OCI-LY1 (cell line): ENCODE measurements at regions not wholly inside any gene's neighbourhood (a gene's known extent, or its start where the extent isn't known, plus 50 kb on each side); places are given as distances from the start of the nearest gene placed in this dataset.

Experiments
- H2AFZ ChIP-seq: fragments of 200-600 bp; sonication (generic), shearing (Covaris generic); 2 replicates; pipeline ENCODE4 v1.6.0; 2014; ENCODE audit warnings: antibody characterized with exemption, mild to moderate bottlenecking, low read length
- H3F3A ChIP-seq: fragments of 200-600 bp; sonication (generic), shearing (Covaris generic); 2 replicates; pipeline ENCODE4 v1.6.0; 2014; ENCODE audit warnings: mild to moderate bottlenecking, antibody characterized with exemption, low read length, moderate library complexity; ENCODE audit not compliant: insufficient read depth
- H3K27ac ChIP-seq: fragments of 200-600 bp; sonication (generic); 2 replicates; pipeline ENCODE4 v1.5.1; 2014; ENCODE audit warnings: low read length, mixed run types, mild to moderate bottlenecking, low read depth; ENCODE audit not compliant: poor library complexity, severe bottlenecking
- H3K27me3 ChIP-seq: fragments of 200-600 bp; sonication (generic); 2 replicates; pipeline ENCODE4 v1.6.0; 2014; ENCODE audit warnings: antibody characterized with exemption, mild to moderate bottlenecking, low read length, moderate library complexity; ENCODE audit not compliant: insufficient read depth
- H3K36me3 ChIP-seq: fragments of 200-600 bp; sonication (generic); 2 replicates; pipeline ENCODE4 v1.6.1; 2014; ENCODE audit warnings: mild to moderate bottlenecking, antibody characterized with exemption, low read length, moderate library complexity, mixed read lengths; ENCODE audit not compliant: insufficient read depth
- H3K4me1 ChIP-seq: fragments of 200-600 bp; sonication (generic); 2 replicates; pipeline ENCODE4 v1.5.1; 2014; ENCODE audit warnings: mild to moderate bottlenecking, low read length, moderate library complexity; ENCODE audit not compliant: insufficient read depth, severe bottlenecking
- H3K4me2 ChIP-seq: fragments of 200-600 bp; sonication (generic), shearing (Covaris generic); 2 replicates; pipeline ENCODE4 v1.6.1; 2014; ENCODE audit warnings: low read length
- H3K4me3 ChIP-seq: fragments of 200-600 bp; sonication (generic); 2 replicates; pipeline ENCODE4 v1.5.1; 2014; ENCODE audit warnings: low read length, low read depth, mild to moderate bottlenecking, mixed read lengths; ENCODE audit not compliant: poor library complexity, severe bottlenecking
- H3K79me2 ChIP-seq: fragments of 200-600 bp; shearing (Covaris generic); 2 replicates; pipeline ENCODE4 v1.6.1; 2016; ENCODE audit warnings: mixed run types, low read length, mixed read lengths; ENCODE audit not compliant: insufficient read depth
- H3K9ac ChIP-seq: fragments of 200-600 bp; sonication (generic), shearing (Covaris generic); 2 replicates; pipeline ENCODE4 v1.6.1; 2014; ENCODE audit warnings: mild to moderate bottlenecking, low read length, mixed read lengths
- H3K9me2 ChIP-seq: fragments of 200-600 bp; sonication (generic), shearing (Covaris generic); 2 replicates; pipeline ENCODE4 v1.6.1; 2014; ENCODE audit warnings: low read depth, mild to moderate bottlenecking, low read length, mixed read lengths
- H3K9me3 ChIP-seq: fragments of 200-600 bp; shearing (Covaris generic); 2 replicates; pipeline ENCODE4 v1.6.1; 2014; ENCODE audit warnings: low read length, mixed read lengths
- H4K20me1 ChIP-seq: fragments of 200-600 bp; sonication (generic), shearing (Covaris generic); 2 replicates; pipeline ENCODE4 v1.6.0; 2016; ENCODE audit warnings: mild to moderate bottlenecking, low read length; ENCODE audit not compliant: insufficient read depth
- EZH2 ChIP-seq: fragments of 200-600 bp; sonication (generic), shearing (Covaris generic); IDR thresholded peaks from 2 replicates; pipeline ENCODE4 v1.8.0; 2017; ENCODE audit warnings: borderline replicate concordance, mixed run types, mild to moderate bottlenecking, antibody characterized with exemption, low read length, moderate library complexity, mixed read lengths
- TF ChIP-seq, protein P1 (sequence below): fragments of 200-600 bp; sonication (generic), shearing (Covaris generic); IDR thresholded peaks from 2 replicates; pipeline ENCODE4 v1.5.1; 2017; ENCODE audit warnings: mild to moderate bottlenecking, antibody characterized with exemption, low read length, moderate library complexity, mixed read lengths

GRCh38 chr10:124323806-124324205 lies 94.9 kb downstream of the OAT start:
- Histone ChIP-seq H4K20me1 (no peaks in the 10 kb centered on the region), H3K4me2 (no peak overlapping the region)
- no peak for TF ChIP-seq EZH2
- TF ChIP-seq, protein P1, sequence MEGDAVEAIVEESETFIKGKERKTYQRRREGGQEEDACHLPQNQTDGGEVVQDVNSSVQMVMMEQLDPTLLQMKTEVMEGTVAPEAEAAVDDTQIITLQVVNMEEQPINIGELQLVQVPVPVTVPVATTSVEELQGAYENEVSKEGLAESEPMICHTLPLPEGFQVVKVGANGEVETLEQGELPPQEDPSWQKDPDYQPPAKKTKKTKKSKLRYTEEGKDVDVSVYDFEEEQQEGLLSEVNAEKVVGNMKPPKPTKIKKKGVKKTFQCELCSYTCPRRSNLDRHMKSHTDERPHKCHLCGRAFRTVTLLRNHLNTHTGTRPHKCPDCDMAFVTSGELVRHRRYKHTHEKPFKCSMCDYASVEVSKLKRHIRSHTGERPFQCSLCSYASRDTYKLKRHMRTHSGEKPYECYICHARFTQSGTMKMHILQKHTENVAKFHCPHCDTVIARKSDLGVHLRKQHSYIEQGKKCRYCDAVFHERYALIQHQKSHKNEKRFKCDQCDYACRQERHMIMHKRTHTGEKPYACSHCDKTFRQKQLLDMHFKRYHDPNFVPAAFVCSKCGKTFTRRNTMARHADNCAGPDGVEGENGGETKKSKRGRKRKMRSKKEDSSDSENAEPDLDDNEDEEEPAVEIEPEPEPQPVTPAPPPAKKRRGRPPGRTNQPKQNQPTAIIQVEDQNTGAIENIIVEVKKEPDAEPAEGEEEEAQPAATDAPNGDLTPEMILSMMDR = no peak

GRCh38 chr10:124323111-124323725 lies 95.5 kb downstream of the OAT start:
- no peak overlapping the region for H3K9ac ChIP-seq
- no peak overlapping the region for H3K4me3 ChIP-seq
- no peaks in the 10 kb centered on the region for H4K20me1 ChIP-seq
- no peak overlapping the region for H3K27ac ChIP-seq
- TF ChIP-seq EZH2 = no peak
- no peak overlapping the region for H2AFZ ChIP-seq
- no peak overlapping the region for H3K4me2 ChIP-seq
- H3K36me3 ChIP-seq = no peaks in the 10 kb centered on the region
- no peaks in the 10 kb centered on the region for H3K79me2 ChIP-seq
- no peaks in the 10 kb centered on the region for H3K4me1 ChIP-seq
- H3K9me2 ChIP-seq = no peaks in the 10 kb centered on the region
- H3K27me3 ChIP-seq = peaks cover 6% of the 10 kb centered on the region; the same call in 1 of the 2 replicates
- no peaks in the 10 kb centered on the region for H3K9me3 ChIP-seq
- H3F3A ChIP-seq = no peaks in the 10 kb centered on the region

More at GRCh38 chr10:124323806-124324205, 94.9 kb downstream of the OAT start:
- peaks cover 6% of the 10 kb centered on the region; the same call in 1 of the 2 replicates for H3K27me3 ChIP-seq
- no peak overlapping the region for H3K9ac ChIP-seq
- no peaks in the 10 kb centered on the region for H3K9me3 ChIP-seq
- no peak overlapping the region for H3K27ac ChIP-seq
- no peaks in the 10 kb centered on the region for H3K4me1 ChIP-seq
- no peak overlapping the region for H3K4me3 ChIP-seq
- H3K79me2 ChIP-seq = no peaks in the 10 kb centered on the region
- H3K36me3 ChIP-seq = no peaks in the 10 kb centered on the region
- no peaks in the 10 kb centered on the region for H3F3A ChIP-seq
- H3K9me2 ChIP-seq = no peaks in the 10 kb centered on the region
- no peak overlapping the region for H2AFZ ChIP-seq

- no peak overlapping the region for H2AFZ ChIP-seq
- no peaks in the 10 kb centered on the region for H3F3A ChIP-seq
- no peaks in the 10 kb centered on the region for H3K36me3 ChIP-seq
- no peak overlapping the region for H3K4me3 ChIP-seq
- TF ChIP-seq, protein P1 = no peak
- no peak for TF ChIP-seq EZH2
- H3K27me3 ChIP-seq = peaks cover 6% of the 10 kb centered on the region; the same call in 1 of the 2 replicates
- H3K79me2 ChIP-seq = no peaks in the 10 kb centered on the region
- H3K4me2 ChIP-seq = no peak overlapping the region
- no peaks in the 10 kb centered on the region for H4K20me1 ChIP-seq
- H3K9me3 ChIP-seq = no peaks in the 10 kb centered on the region
- H3K9ac ChIP-seq = no peak overlapping the region
- no peaks in the 10 kb centered on the region for H3K4me1 ChIP-seq
- no peaks in the 10 kb centered on the region for H3K9me2 ChIP-seq
- no peak overlapping the region for H3K27ac ChIP-seq
These were observed 96.3 kb downstream of the OAT start for GRCh38 chr10:124322191-124322980.
